Lung (tissue), 11 donors: ENCODE measurements at regions not wholly inside any gene's neighbourhood (a gene's known extent, or its start where the extent isn't known, plus 50 kb on each side); places are given as distances from the start of the nearest gene placed in this dataset.

ENCODE experiments used
- ATAC-seq: fragments of 200-7000 bp; cut with Tn5 transposase; one replicate; pipeline ENCODE4 v1.9.1; 2020; ENCODE audit warnings: moderate number of reproducible peaks; ENCODE audit not compliant: insufficient read depth, low FRiP score
- DNase-seq, 3 donors: peaks; one replicate each; pipeline ENCODE4 v3.0.0-alpha.2; 2013 to 2017
- H3K27ac ChIP-seq, 2 donors: one replicate each; pipeline ENCODE4 v1.5.1; 2013; ENCODE audit warnings: mild to moderate bottlenecking in 2 of 2, moderate library complexity in 2 of 2, control low read depth in 1 of 2, inconsistent platforms in 1 of 2, low read depth in 1 of 2, low read length in 1 of 2
- H3K27me3 ChIP-seq, 3 donors: one replicate each; pipeline ENCODE4 v1.5.1; 2013; ENCODE audit warnings: low read length in 2 of 3; ENCODE audit not compliant: control insufficient read depth in 3 of 3, insufficient read depth in 3 of 3
- H3K36me3 ChIP-seq, 4 donors: one replicate each; pipeline ENCODE4 v1.5.1; 2013; ENCODE audit warnings: low read length in 4 of 4, mild to moderate bottlenecking in 1 of 4, moderate library complexity in 1 of 4; ENCODE audit not compliant: control insufficient read depth in 4 of 4, insufficient read depth in 4 of 4
- H3K4me1 ChIP-seq, 5 donors: one replicate each; pipeline ENCODE4 v1.5.1; 2013; ENCODE audit warnings: low read length in 5 of 5, mild to moderate bottlenecking in 2 of 5, moderate library complexity in 1 of 5; ENCODE audit not compliant: control insufficient read depth in 5 of 5, insufficient read depth in 5 of 5
- H3K4me3 ChIP-seq: one replicate; pipeline ENCODE4 v1.5.1; 2013; ENCODE audit warnings: mild to moderate bottlenecking, control low read depth, moderate library complexity
- H3K9ac ChIP-seq, 2 donors: one replicate each; pipeline ENCODE4 v1.5.1; 2013; ENCODE audit warnings: low read length in 2 of 2, control low read depth in 1 of 2; ENCODE audit not compliant: insufficient read depth in 1 of 2
- H3K9me3 ChIP-seq, 4 donors: one replicate each; pipeline ENCODE4 v1.5.1; 2013; ENCODE audit warnings: low read length in 3 of 4, mild to moderate bottlenecking in 1 of 4, moderate library complexity in 1 of 4; ENCODE audit not compliant: control insufficient read depth in 4 of 4, insufficient read depth in 3 of 4
- CTCF ChIP-seq: IDR thresholded peaks from 2 replicates; pipeline ENCODE4 v1.5.1; 2012; ENCODE audit warnings: mild to moderate bottlenecking; ENCODE audit errors: control extremely low read depth, extremely low read depth
- WGBS, 2 donors: extraction: QIAGEN DNeasy Blood & Tissue Kit; methylation state at CpG; one replicate each; pipeline ENCODE4 v1.1.7; 2013; 5-methylcytosine and 5-hydroxymethylcytosine counted together
- donor health status: control.
- donor health status: control.
- donor health status: Bipolar disorder and iron deficiency.
- donor health status: healthy.
- donor health status: DM: yes; HTN: yes; CAD: no.

GRCh38 chr2:59996855-59997254, 556.6 kb downstream of the BCL11A start:
- Histone ChIP-seq H3K27me3 (no peaks in the 10 kb centered on the region), H3K4me3 (no peak overlapping the region), H3K36me3 (no peaks in the 10 kb centered on the region), H3K9ac (no peak overlapping the region), H3K9me3 (peaks cover 0 to 2% (median 0%) of the 10 kb centered on the region in 4 donors), H3K27ac (no peak overlapping the region), H3K4me1 (peaks cover 0 to 3% (median 0%) of the 10 kb centered on the region in 5 donors)
- TF ChIP-seq CTCF = no peak
- ATAC-seq (no peak), DNase-seq (no peak)
- WGBS, 2 donors = 76 to 79% methylated on average over 3 of the region's 3 CpGs

GRCh38 chr2:59993726-59994125, 559.7 kb downstream of the BCL11A start:
- H3K9ac ChIP-seq = no peak overlapping the region
- peaks cover 0 to 3% (median 0%) of the 10 kb centered on the region in 5 donors for H3K4me1 ChIP-seq
- peaks cover 0 to 4% (median 0%) of the 10 kb centered on the region in 4 donors for H3K9me3 ChIP-seq
- TF ChIP-seq CTCF = no peak
- no peak overlapping the region for H3K4me3 ChIP-seq
- DNase-seq (no peak), ATAC-seq (no peak)
- WGBS, 2 donors = 63 to 71% methylated on average over 2 of the region's 2 CpGs
- no peaks in the 10 kb centered on the region for H3K27me3 ChIP-seq
- no peak overlapping the region for H3K27ac ChIP-seq
- no peaks in the 10 kb centered on the region for H3K36me3 ChIP-seq

GRCh38 chr2:59988341-59988740, 565.1 kb downstream of the BCL11A start:
- H3K4me3 ChIP-seq = no peak overlapping the region
- no peak overlapping the region for H3K9ac ChIP-seq
- no peaks in the 10 kb centered on the region for H3K27me3 ChIP-seq
- ATAC-seq (no peak), DNase-seq (no peak)
- no peaks in the 10 kb centered on the region for H3K4me1 ChIP-seq
- TF ChIP-seq CTCF = no peak
- peaks cover 0 to 2% (median 0%) of the 10 kb centered on the region in 4 donors for H3K9me3 ChIP-seq
- no peaks in the 10 kb centered on the region for H3K36me3 ChIP-seq
- H3K27ac ChIP-seq = no peak overlapping the region

GRCh38 chr2:59986511-59986910, 566.9 kb downstream of the BCL11A start:
- 86 to 91% methylated on average over 4 of the region's 4 CpGs for WGBS, 2 donors
- peaks cover 0 to 2% (median 0%) of the 10 kb centered on the region in 4 donors for H3K9me3 ChIP-seq

More at GRCh38 chr2:59986511-59986910, 566.9 kb downstream of the BCL11A start:
- Histone ChIP-seq H3K4me1 (no peaks in the 10 kb centered on the region), H3K9ac (no peak overlapping the region), H3K36me3 (no peaks in the 10 kb centered on the region), H3K27me3 (no peaks in the 10 kb centered on the region), H3K27ac (no peak overlapping the region), H3K4me3 (no peak overlapping the region)
- no peak for ATAC-seq
- no peak for TF ChIP-seq CTCF
- no peak for DNase-seq
